GM21423 (cell line): ENCODE measurements at regions not wholly inside any gene's neighbourhood (a gene's known extent, or its start where the extent isn't known, plus 50 kb on each side); places are given as distances from the start of the nearest gene placed in this dataset.

Source experiments
- ATAC-seq: cut with Tn5 transposase; IDR thresholded peaks from one replicate; pipeline ENCODE4 v1.9.1; 2021; ENCODE audit warnings: mild to moderate bottlenecking, moderate library complexity; ENCODE audit not compliant: unreplicated experiment

GRCh38 chr2:146158072-146158674 is 1638.3 kb upstream of the ZEB2 start:
- no peak for ATAC-seq

GRCh38 chr2:146147448-146148012 is 1627.6 kb upstream of the ZEB2 start:
- no peak for ATAC-seq

GRCh38 chr2:146143971-146144370 is 1624.1 kb upstream of the ZEB2 start:
- no peak for ATAC-seq

- no peak for ATAC-seq
Measured at GRCh38 chr2:146138820-146139219, 1618.9 kb upstream of the ZEB2 start.

- no peak for ATAC-seq
Measured at GRCh38 chr2:146135245-146135644, 1615.3 kb upstream of the ZEB2 start.

GRCh38 chr2:146131785-146132184 is 1611.9 kb upstream of the ZEB2 start:
- ATAC-seq, result no peak

GRCh38 chr2:146131048-146131447 is 1611.1 kb upstream of the ZEB2 start:
- no peak for ATAC-seq

GRCh38 chr2:146130290-146130689 is 1610.4 kb upstream of the ZEB2 start:
- no peak for ATAC-seq

GRCh38 chr2:146129231-146129630 is 1609.3 kb upstream of the ZEB2 start:
- no peak for ATAC-seq

- ATAC-seq, result no peak
Measured at GRCh38 chr2:146128216-146128615, 1608.3 kb upstream of the ZEB2 start.

GRCh38 chr2:146125551-146125950 is 1605.6 kb upstream of the ZEB2 start:
- no peak for ATAC-seq

- no peak for ATAC-seq
Measured at GRCh38 chr2:146124741-146125140, 1604.8 kb upstream of the ZEB2 start.

GRCh38 chr2:146123714-146124113 is 1603.8 kb upstream of the ZEB2 start:
- no peak for ATAC-seq

GRCh38 chr2:146123256-146123655 is 1603.3 kb upstream of the ZEB2 start:
- no peak for ATAC-seq

GRCh38 chr2:146119586-146119985 is 1599.7 kb upstream of the ZEB2 start:
- no peak for ATAC-seq

GRCh38 chr2:146108993-146109392 is 1589.1 kb upstream of the ZEB2 start:
- no peak for ATAC-seq

- ATAC-seq, result no peak
Measured at GRCh38 chr2:146094185-146094584, 1574.3 kb upstream of the ZEB2 start.

- ATAC-seq, result no peak
Measured at GRCh38 chr2:146081459-146081858, 1561.5 kb upstream of the ZEB2 start.

GRCh38 chr2:146080925-146081324 is 1561.0 kb upstream of the ZEB2 start:
- ATAC-seq, result no peak

GRCh38 chr2:146079216-146079615 is 1559.3 kb upstream of the ZEB2 start:
- ATAC-seq, result no peak

- ATAC-seq, result no peak
Measured at GRCh38 chr2:146077156-146077555, 1557.2 kb upstream of the ZEB2 start.

- ATAC-seq, result no peak
Measured at GRCh38 chr2:146068051-146068450, 1548.1 kb upstream of the ZEB2 start.

- ATAC-seq, result no peak
Measured at GRCh38 chr2:146048141-146048540, 1528.2 kb upstream of the ZEB2 start.
